ENCODE measurements at regions not wholly inside any gene's neighbourhood (a gene's known extent, or its start where the extent isn't known, plus 50 kb on each side); places are given as distances from the start of the nearest gene placed in this dataset.

- no peaks in the 10 kb centered on the region for H3K9me3 ChIP-seq (ENCODE audit: low read depth, low read length)
- H3K4me3 ChIP-seq (ENCODE audit: low read length) = no peak overlapping the region
- no peaks in the 10 kb centered on the region for H3K27me3 ChIP-seq (ENCODE audit: insufficient read depth, low read length)
- no peaks in the 10 kb centered on the region for H3K4me1 ChIP-seq (ENCODE audit: insufficient read depth, low read length)
Observed at GRCh38 chr9:8157683-8158324, 358.2 kb upstream of the DMAC1 start.

- Histone ChIP-seq H3K4me3 (ENCODE audit: low read length) (no peak overlapping the region), H3K9me3 (ENCODE audit: low read depth, low read length) (no peaks in the 10 kb centered on the region), H3K27me3 (ENCODE audit: insufficient read depth, low read length) (no peaks in the 10 kb centered on the region), H3K4me1 (ENCODE audit: insufficient read depth, low read length) (no peaks in the 10 kb centered on the region)
Observed at GRCh38 chr9:8156346-8156745, 356.8 kb upstream of the DMAC1 start.

GRCh38 chr9:8155706-8156105 lies 356.1 kb upstream of the DMAC1 start:
- no peak overlapping the region for H3K4me3 ChIP-seq (ENCODE audit: low read length)
- no peaks in the 10 kb centered on the region for H3K4me1 ChIP-seq (ENCODE audit: insufficient read depth, low read length)
- no peaks in the 10 kb centered on the region for H3K27me3 ChIP-seq (ENCODE audit: insufficient read depth, low read length)
- peaks cover 5% of the 10 kb centered on the region for H3K9me3 ChIP-seq (ENCODE audit: low read depth, low read length)

- Histone ChIP-seq H3K4me3 (ENCODE audit: low read length) (no peak overlapping the region), H3K4me1 (ENCODE audit: insufficient read depth, low read length) (no peaks in the 10 kb centered on the region), H3K9me3 (ENCODE audit: low read depth, low read length) (no peaks in the 10 kb centered on the region), H3K27me3 (ENCODE audit: insufficient read depth, low read length) (no peaks in the 10 kb centered on the region)
Observed at GRCh38 chr9:8143677-8144076, 344.1 kb upstream of the DMAC1 start.

- Histone ChIP-seq H3K4me1 (ENCODE audit: insufficient read depth, low read length) (no peaks in the 10 kb centered on the region), H3K27me3 (ENCODE audit: insufficient read depth, low read length) (no peaks in the 10 kb centered on the region), H3K9me3 (ENCODE audit: low read depth, low read length) (no peaks in the 10 kb centered on the region)
Observed at GRCh38 chr9:8140557-8140956, 341.0 kb upstream of the DMAC1 start.

GRCh38 chr9:8139756-8140155 lies 340.2 kb upstream of the DMAC1 start:
- Histone ChIP-seq H3K27me3 (ENCODE audit: insufficient read depth, low read length) (no peaks in the 10 kb centered on the region), H3K4me3 (ENCODE audit: low read length) (no peak overlapping the region)

More at GRCh38 chr9:8140557-8140956, 341.0 kb upstream of the DMAC1 start:
- H3K4me3 ChIP-seq (ENCODE audit: low read length) = no peak overlapping the region

GRCh38 chr9:8136477-8136876 lies 336.9 kb upstream of the DMAC1 start:
- no peaks in the 10 kb centered on the region for H3K27me3 ChIP-seq (ENCODE audit: insufficient read depth, low read length)
- H3K4me3 ChIP-seq (ENCODE audit: low read length) = no peak overlapping the region
- H3K4me1 ChIP-seq (ENCODE audit: insufficient read depth, low read length) = no peaks in the 10 kb centered on the region

More at GRCh38 chr9:8139756-8140155, 340.2 kb upstream of the DMAC1 start:
- H3K9me3 ChIP-seq (ENCODE audit: low read depth, low read length) = no peaks in the 10 kb centered on the region
- no peaks in the 10 kb centered on the region for H3K4me1 ChIP-seq (ENCODE audit: insufficient read depth, low read length)

GRCh38 chr9:8134635-8135034 lies 335.1 kb upstream of the DMAC1 start:
- no peaks in the 10 kb centered on the region for H3K27me3 ChIP-seq (ENCODE audit: insufficient read depth, low read length)

More at GRCh38 chr9:8136477-8136876, 336.9 kb upstream of the DMAC1 start:
- no peaks in the 10 kb centered on the region for H3K9me3 ChIP-seq (ENCODE audit: low read depth, low read length)

GRCh38 chr9:8133606-8134005 lies 334.0 kb upstream of the DMAC1 start:
- H3K27me3 ChIP-seq (ENCODE audit: insufficient read depth, low read length) = no peaks in the 10 kb centered on the region
- H3K4me1 ChIP-seq (ENCODE audit: insufficient read depth, low read length) = no peaks in the 10 kb centered on the region
- H3K9me3 ChIP-seq (ENCODE audit: low read depth, low read length) = no peaks in the 10 kb centered on the region
- H3K4me3 ChIP-seq (ENCODE audit: low read length) = no peak overlapping the region

More at GRCh38 chr9:8134635-8135034, 335.1 kb upstream of the DMAC1 start:
- H3K4me3 ChIP-seq (ENCODE audit: low read length) = no peak overlapping the region
- no peaks in the 10 kb centered on the region for H3K9me3 ChIP-seq (ENCODE audit: low read depth, low read length)
- H3K4me1 ChIP-seq (ENCODE audit: insufficient read depth, low read length) = no peaks in the 10 kb centered on the region

- no peak overlapping the region for H3K4me3 ChIP-seq (ENCODE audit: low read length)
- H3K27me3 ChIP-seq (ENCODE audit: insufficient read depth, low read length) = no peaks in the 10 kb centered on the region
- H3K9me3 ChIP-seq (ENCODE audit: low read depth, low read length) = no peaks in the 10 kb centered on the region
- H3K4me1 ChIP-seq (ENCODE audit: insufficient read depth, low read length) = no peaks in the 10 kb centered on the region
Observed at GRCh38 chr9:8115570-8115969, 316.0 kb upstream of the DMAC1 start.

GRCh38 chr9:8114826-8115225 lies 315.2 kb upstream of the DMAC1 start:
- no peaks in the 10 kb centered on the region for H3K27me3 ChIP-seq (ENCODE audit: insufficient read depth, low read length)
- no peaks in the 10 kb centered on the region for H3K9me3 ChIP-seq (ENCODE audit: low read depth, low read length)
- no peak overlapping the region for H3K4me3 ChIP-seq (ENCODE audit: low read length)
- H3K4me1 ChIP-seq (ENCODE audit: insufficient read depth, low read length) = no peaks in the 10 kb centered on the region

- no peak overlapping the region for H3K4me3 ChIP-seq (ENCODE audit: low read length)
- H3K9me3 ChIP-seq (ENCODE audit: low read depth, low read length) = no peaks in the 10 kb centered on the region
- no peaks in the 10 kb centered on the region for H3K4me1 ChIP-seq (ENCODE audit: insufficient read depth, low read length)
- no peaks in the 10 kb centered on the region for H3K27me3 ChIP-seq (ENCODE audit: insufficient read depth, low read length)
Observed at GRCh38 chr9:8106362-8106761, 306.8 kb upstream of the DMAC1 start.

GRCh38 chr9:8101607-8102006 lies 302.0 kb upstream of the DMAC1 start:
- H3K9me3 ChIP-seq (ENCODE audit: low read depth, low read length) = no peaks in the 10 kb centered on the region

GRCh38 chr9:8096091-8096490 lies 296.5 kb upstream of the DMAC1 start:
- H3K4me3 ChIP-seq (ENCODE audit: low read length) = no peak overlapping the region
- H3K27me3 ChIP-seq (ENCODE audit: insufficient read depth, low read length) = no peaks in the 10 kb centered on the region
- no peaks in the 10 kb centered on the region for H3K9me3 ChIP-seq (ENCODE audit: low read depth, low read length)
- no peaks in the 10 kb centered on the region for H3K4me1 ChIP-seq (ENCODE audit: insufficient read depth, low read length)

More at GRCh38 chr9:8101607-8102006, 302.0 kb upstream of the DMAC1 start:
- Histone ChIP-seq H3K4me1 (ENCODE audit: insufficient read depth, low read length) (no peaks in the 10 kb centered on the region), H3K4me3 (ENCODE audit: low read length) (no peak overlapping the region), H3K27me3 (ENCODE audit: insufficient read depth, low read length) (no peaks in the 10 kb centered on the region)

GRCh38 chr9:8095672-8096086 lies 296.1 kb upstream of the DMAC1 start:
- H3K4me3 ChIP-seq (ENCODE audit: low read length) = no peak overlapping the region
- no peaks in the 10 kb centered on the region for H3K27me3 ChIP-seq (ENCODE audit: insufficient read depth, low read length)
- no peaks in the 10 kb centered on the region for H3K4me1 ChIP-seq (ENCODE audit: insufficient read depth, low read length)
- H3K9me3 ChIP-seq (ENCODE audit: low read depth, low read length) = no peaks in the 10 kb centered on the region

- H3K4me1 ChIP-seq (ENCODE audit: insufficient read depth, low read length) = no peaks in the 10 kb centered on the region
- H3K27me3 ChIP-seq (ENCODE audit: insufficient read depth, low read length) = no peaks in the 10 kb centered on the region
- no peak overlapping the region for H3K4me3 ChIP-seq (ENCODE audit: low read length)
- no peaks in the 10 kb centered on the region for H3K9me3 ChIP-seq (ENCODE audit: low read depth, low read length)
Observed at GRCh38 chr9:8088477-8088876, 288.9 kb upstream of the DMAC1 start.
